SK-N-DZ (cell line): ENCODE measurements at regions not wholly inside any gene's neighbourhood (a gene's known extent, or its start where the extent isn't known, plus 50 kb on each side); places are given as distances from the start of the nearest gene placed in this dataset.

Experiments
- DNase-seq: peaks from one replicate; pipeline ENCODE4 v3.0.0-alpha.2; 2015; ENCODE audit warnings: low spot score

- no peak for DNase-seq
Observed at GRCh38 chr10:10498781-10499180, 518.9 kb upstream of the CELF2 start.

GRCh38 chr10:10499839-10500238 is 517.8 kb upstream of the CELF2 start:
- DNase-seq, result no peak

- no peak for DNase-seq
Observed at GRCh38 chr10:10500937-10501336, 516.7 kb upstream of the CELF2 start.

GRCh38 chr10:10503772-10504171 is 513.9 kb upstream of the CELF2 start:
- DNase-seq, result no peak

GRCh38 chr10:10508211-10508610 is 509.5 kb upstream of the CELF2 start:
- no peak for DNase-seq

GRCh38 chr10:10510179-10510578 is 507.5 kb upstream of the CELF2 start:
- no peak for DNase-seq

- DNase-seq, result no peak
Observed at GRCh38 chr10:10513067-10513466, 504.6 kb upstream of the CELF2 start.

- DNase-seq, result no peak
Observed at GRCh38 chr10:10513898-10514297, 503.8 kb upstream of the CELF2 start.

GRCh38 chr10:10514797-10515196 is 502.9 kb upstream of the CELF2 start:
- no peak for DNase-seq

GRCh38 chr10:10515479-10516204 is 502.0 kb upstream of the CELF2 start:
- DNase-seq, result no peak

GRCh38 chr10:10516346-10517130 is 501.1 kb upstream of the CELF2 start:
- no peak for DNase-seq

GRCh38 chr10:10517866-10518265 is 499.8 kb upstream of the CELF2 start:
- no peak for DNase-seq

- DNase-seq, result no peak
Observed at GRCh38 chr10:10519674-10520073, 498.0 kb upstream of the CELF2 start.

- DNase-seq, result no peak
Observed at GRCh38 chr10:10520491-10521385, 496.9 kb upstream of the CELF2 start.

- no peak for DNase-seq
Observed at GRCh38 chr10:10526846-10527245, 490.8 kb upstream of the CELF2 start.

- no peak for DNase-seq
Observed at GRCh38 chr10:10527861-10528562, 489.7 kb upstream of the CELF2 start.

GRCh38 chr10:10528563-10528910 is 489.1 kb upstream of the CELF2 start:
- no peak for DNase-seq

- no peak for DNase-seq
Observed at GRCh38 chr10:10530313-10530712, 487.4 kb upstream of the CELF2 start.

GRCh38 chr10:10532236-10532635 is 485.4 kb upstream of the CELF2 start:
- DNase-seq, result no peak

GRCh38 chr10:10532826-10533225 is 484.8 kb upstream of the CELF2 start:
- DNase-seq, result no peak

- no peak for DNase-seq
Observed at GRCh38 chr10:10533437-10533836, 484.2 kb upstream of the CELF2 start.

GRCh38 chr10:10538326-10538725 is 479.3 kb upstream of the CELF2 start:
- DNase-seq, result no peak
